Panc1 (cell line): ENCODE measurements at regions not wholly inside any gene's neighbourhood (a gene's known extent, or its start where the extent isn't known, plus 50 kb on each side); places are given as distances from the start of the nearest gene placed in this dataset.

Experiments
- CTCF ChIP-seq: fragments of 450-650 bp; IDR thresholded peaks from 2 replicates; pipeline ENCODE4 v1.5.1; 2017; ENCODE audit warnings: mild to moderate bottlenecking
- SIN3A ChIP-seq: IDR thresholded peaks from 2 replicates; pipeline ENCODE4 v1.6.1; 2012; ENCODE audit warnings: low read depth, mild to moderate bottlenecking, low read length, moderate library complexity, borderline replicate concordance; ENCODE audit not compliant: insufficient read depth

- TF ChIP-seq CTCF, result no peak
- TF ChIP-seq SIN3A, result no peak
These were observed 107.5 kb downstream of the CENPW start for GRCh38 chr6:126447367-126447766.
